ENCODE measurements at regions not wholly inside any gene's neighbourhood (a gene's known extent, or its start where the extent isn't known, plus 50 kb on each side); places are given as distances from the start of the nearest gene placed in this dataset.

DNA sequence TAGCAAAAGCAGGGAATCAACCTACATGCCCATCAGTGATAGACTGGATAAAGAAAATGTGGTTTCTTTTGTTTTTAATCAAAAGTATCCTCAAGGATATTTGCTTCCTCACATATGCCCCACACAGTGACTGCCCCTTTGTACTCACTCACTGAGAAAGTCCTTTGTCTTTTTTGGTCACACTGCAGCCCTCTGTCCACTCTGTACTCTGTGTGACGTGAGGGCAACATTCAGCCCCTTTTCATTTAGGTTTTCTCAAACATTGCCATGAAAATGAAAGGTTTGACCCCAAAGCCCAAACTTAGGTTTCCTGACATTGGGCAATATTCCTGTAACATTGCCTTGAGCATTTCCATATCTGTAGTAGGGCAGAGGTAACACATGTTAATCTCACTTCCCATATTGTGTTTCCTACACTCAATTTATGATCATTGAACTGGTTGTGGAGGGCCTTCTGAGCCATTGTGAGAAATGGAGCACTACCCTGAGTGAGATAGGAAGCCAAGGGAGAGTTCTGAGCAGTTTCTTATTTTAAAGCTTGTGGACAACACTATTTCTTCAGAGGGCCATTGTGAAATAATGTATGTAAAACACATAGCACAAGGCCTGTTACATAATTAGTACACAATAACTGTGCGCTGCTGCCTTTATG is 501.9 kb upstream of the C1orf87 start:
- no peak overlapping the region for H3K27ac Mint-ChIP-seq (ENCODE audit: unreplicated experiment)
- H3K27me3 Mint-ChIP-seq (ENCODE audit: unreplicated experiment), result no peaks in the 10 kb centered on the region
- no peaks in the 10 kb centered on the region for H3K4me1 Mint-ChIP-seq (ENCODE audit: low read depth, unreplicated experiment)
- TF ChIP-seq, protein P1, sequence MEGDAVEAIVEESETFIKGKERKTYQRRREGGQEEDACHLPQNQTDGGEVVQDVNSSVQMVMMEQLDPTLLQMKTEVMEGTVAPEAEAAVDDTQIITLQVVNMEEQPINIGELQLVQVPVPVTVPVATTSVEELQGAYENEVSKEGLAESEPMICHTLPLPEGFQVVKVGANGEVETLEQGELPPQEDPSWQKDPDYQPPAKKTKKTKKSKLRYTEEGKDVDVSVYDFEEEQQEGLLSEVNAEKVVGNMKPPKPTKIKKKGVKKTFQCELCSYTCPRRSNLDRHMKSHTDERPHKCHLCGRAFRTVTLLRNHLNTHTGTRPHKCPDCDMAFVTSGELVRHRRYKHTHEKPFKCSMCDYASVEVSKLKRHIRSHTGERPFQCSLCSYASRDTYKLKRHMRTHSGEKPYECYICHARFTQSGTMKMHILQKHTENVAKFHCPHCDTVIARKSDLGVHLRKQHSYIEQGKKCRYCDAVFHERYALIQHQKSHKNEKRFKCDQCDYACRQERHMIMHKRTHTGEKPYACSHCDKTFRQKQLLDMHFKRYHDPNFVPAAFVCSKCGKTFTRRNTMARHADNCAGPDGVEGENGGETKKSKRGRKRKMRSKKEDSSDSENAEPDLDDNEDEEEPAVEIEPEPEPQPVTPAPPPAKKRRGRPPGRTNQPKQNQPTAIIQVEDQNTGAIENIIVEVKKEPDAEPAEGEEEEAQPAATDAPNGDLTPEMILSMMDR (IDR thresholded peaks at IDR 0.05; ENCODE audit: partially characterized antibody, unreplicated experiment), result no peak
- no peak overlapping the region for H3K4me3 Mint-ChIP-seq (ENCODE audit: unreplicated experiment)
- no peaks in the 10 kb centered on the region for H3K9me3 Mint-ChIP-seq (ENCODE audit: unreplicated experiment)
- no peaks in the 10 kb centered on the region for H3K36me3 Mint-ChIP-seq (ENCODE audit: unreplicated experiment)
- no peak for DNase-seq

- no peak for DNase-seq
- Mint-ChIP-seq H3K9me3 (ENCODE audit: unreplicated experiment) (no peaks in the 10 kb centered on the region), H3K36me3 (ENCODE audit: unreplicated experiment) (no peaks in the 10 kb centered on the region), H3K4me1 (ENCODE audit: low read depth, unreplicated experiment) (no peaks in the 10 kb centered on the region), H3K4me3 (ENCODE audit: unreplicated experiment) (no peak overlapping the region), H3K27me3 (ENCODE audit: unreplicated experiment) (no peaks in the 10 kb centered on the region), H3K27ac (ENCODE audit: unreplicated experiment) (no peak overlapping the region)
- TF ChIP-seq, protein P1 (IDR thresholded peaks at IDR 0.05; ENCODE audit: partially characterized antibody, unreplicated experiment), result no peak
Observed at GRCh38 chr1:60573726-60574409, 500.3 kb upstream of the C1orf87 start.

DNA sequence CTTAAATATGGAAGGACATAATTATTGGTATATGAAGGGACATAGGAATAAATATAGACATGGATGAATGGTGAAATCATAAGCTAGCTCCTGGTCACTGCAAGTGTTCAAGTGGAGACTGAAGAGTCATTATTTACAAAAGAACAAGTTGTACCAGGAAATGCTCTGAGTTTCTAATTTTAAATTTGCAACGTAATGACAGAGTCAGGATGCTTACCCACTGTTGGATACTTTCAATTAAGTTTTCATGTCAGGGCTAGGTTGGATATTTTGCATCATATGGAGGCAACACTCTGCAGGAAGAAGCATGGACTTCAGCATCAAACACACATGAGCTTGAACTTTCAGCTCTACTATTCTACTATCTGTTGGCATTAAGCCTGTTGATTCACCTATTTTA is 499.6 kb upstream of the C1orf87 start:
- Mint-ChIP-seq H3K36me3 (ENCODE audit: unreplicated experiment) (peaks cover 4% of the 10 kb centered on the region), H3K9me3 (ENCODE audit: unreplicated experiment) (no peaks in the 10 kb centered on the region), H3K27ac (ENCODE audit: unreplicated experiment) (no peak overlapping the region), H3K4me3 (ENCODE audit: unreplicated experiment) (no peak overlapping the region), H3K4me1 (ENCODE audit: low read depth, unreplicated experiment) (no peaks in the 10 kb centered on the region), H3K27me3 (ENCODE audit: unreplicated experiment) (no peaks in the 10 kb centered on the region)
- TF ChIP-seq, protein P1 (IDR thresholded peaks at IDR 0.05; ENCODE audit: partially characterized antibody, unreplicated experiment), result no peak
- no peak for DNase-seq

- H3K9me3 Mint-ChIP-seq (ENCODE audit: unreplicated experiment), result no peaks in the 10 kb centered on the region
- H3K4me3 Mint-ChIP-seq (ENCODE audit: unreplicated experiment), result no peak overlapping the region
- TF ChIP-seq, protein P1 (IDR thresholded peaks at IDR 0.05; ENCODE audit: partially characterized antibody, unreplicated experiment), result no peak
- DNase-seq, result no peak
- no peaks in the 10 kb centered on the region for H3K4me1 Mint-ChIP-seq (ENCODE audit: low read depth, unreplicated experiment)
- H3K27ac Mint-ChIP-seq (ENCODE audit: unreplicated experiment), result no peak overlapping the region
- H3K27me3 Mint-ChIP-seq (ENCODE audit: unreplicated experiment), result no peaks in the 10 kb centered on the region
- peaks cover 4% of the 10 kb centered on the region for H3K36me3 Mint-ChIP-seq (ENCODE audit: unreplicated experiment)
Observed at GRCh38 chr1:60572378-60572777, 498.8 kb upstream of the C1orf87 start.

DNA sequence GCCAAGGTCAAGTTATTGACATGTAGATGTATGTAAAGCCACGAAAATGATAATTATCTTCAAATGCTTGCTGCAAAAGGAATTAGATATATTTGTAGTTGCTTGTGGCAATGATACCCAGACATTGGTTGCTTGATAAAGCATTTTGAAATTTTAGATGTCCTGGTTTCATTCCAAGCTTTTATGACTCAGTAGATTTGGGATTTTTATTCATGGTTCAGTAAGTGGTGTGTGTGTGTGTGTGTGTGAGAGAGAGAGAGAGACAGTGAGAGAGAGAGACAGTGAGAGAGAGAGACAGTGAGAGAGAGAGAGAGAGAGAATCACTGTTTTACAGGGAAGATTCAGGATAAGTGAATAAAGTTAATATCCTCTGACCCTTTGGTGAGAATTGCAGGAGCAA is 498.2 kb upstream of the C1orf87 start:
- Mint-ChIP-seq H3K27me3 (ENCODE audit: unreplicated experiment) (no peaks in the 10 kb centered on the region), H3K36me3 (ENCODE audit: unreplicated experiment) (peaks cover 4% of the 10 kb centered on the region), H3K4me3 (ENCODE audit: unreplicated experiment) (no peak overlapping the region), H3K4me1 (ENCODE audit: low read depth, unreplicated experiment) (no peaks in the 10 kb centered on the region), H3K27ac (ENCODE audit: unreplicated experiment) (no peak overlapping the region), H3K9me3 (ENCODE audit: unreplicated experiment) (no peaks in the 10 kb centered on the region)
- TF ChIP-seq, protein P1 (IDR thresholded peaks at IDR 0.05; ENCODE audit: partially characterized antibody, unreplicated experiment), result no peak
- DNase-seq, result no peak

Data from glutamatergic neuron (in vitro differentiated cells).